IPS-15b (cell line): ENCODE measurements at regions not wholly inside any gene's neighbourhood (a gene's known extent, or its start where the extent isn't known, plus 50 kb on each side); places are given as distances from the start of the nearest gene placed in this dataset.
A peak's percentile ranks its signal among the peaks of the same experiment; 100 is the strongest.

Experiments
- H3K27me3 ChIP-seq: one replicate; pipeline ENCODE4 v1.6.1; 2013; ENCODE audit warnings: low read length; ENCODE audit not compliant: control insufficient read depth, insufficient read depth
- H3K36me3 ChIP-seq: one replicate; pipeline ENCODE4 v1.6.1; 2013; ENCODE audit warnings: low read length; ENCODE audit not compliant: control insufficient read depth, insufficient read depth
- H3K4me1 ChIP-seq: one replicate; pipeline ENCODE4 v1.6.1; 2013; ENCODE audit warnings: mild to moderate bottlenecking, low read length; ENCODE audit not compliant: control insufficient read depth, insufficient read depth
- H3K4me3 ChIP-seq: one replicate; pipeline ENCODE4 v1.5.1; 2013; ENCODE audit warnings: low read depth, low read length
- H3K9ac ChIP-seq: one replicate; pipeline ENCODE4 v1.6.1; 2013; ENCODE audit warnings: low read depth, mild to moderate bottlenecking, low read length
- H3K9me3 ChIP-seq: one replicate; pipeline ENCODE4 v1.6.1; 2013; ENCODE audit warnings: mild to moderate bottlenecking, low read length; ENCODE audit not compliant: control insufficient read depth, insufficient read depth

DNA sequence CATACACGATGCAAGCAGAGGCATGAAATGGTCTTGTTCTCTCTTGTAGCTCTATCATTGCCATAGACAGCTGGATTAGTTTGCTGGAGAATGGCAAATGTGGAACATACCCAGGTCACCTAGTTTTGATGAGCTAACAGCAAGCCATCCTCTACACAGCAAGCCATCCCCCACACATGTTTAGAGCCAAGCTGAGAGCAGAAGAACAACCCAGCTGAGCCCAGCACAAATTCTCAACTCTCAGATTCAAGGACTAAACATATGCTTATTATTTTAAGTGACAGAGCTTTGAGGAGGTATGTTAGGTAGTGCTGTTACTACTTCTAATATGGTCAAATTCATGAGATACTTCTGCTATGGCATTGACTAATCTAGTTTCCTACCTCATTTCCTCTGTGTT lies 230.3 kb downstream of the OTOR start:
- H3K36me3 ChIP-seq, result no peaks in the 10 kb centered on the region
- no peaks in the 10 kb centered on the region for H3K4me1 ChIP-seq
- peak overlapping the region; percentile 8 for H3K4me3 ChIP-seq
- no peaks in the 10 kb centered on the region for H3K27me3 ChIP-seq
- no peak overlapping the region for H3K9ac ChIP-seq
- H3K9me3 ChIP-seq, result no peaks in the 10 kb centered on the region

GRCh38 chr20:16982091-16982726 lies 234.1 kb downstream of the OTOR start:
- H3K27me3 ChIP-seq, result no peaks in the 10 kb centered on the region
- H3K9me3 ChIP-seq, result no peaks in the 10 kb centered on the region
- H3K9ac ChIP-seq, result no peak overlapping the region
- H3K36me3 ChIP-seq, result no peaks in the 10 kb centered on the region
- no peak overlapping the region for H3K4me3 ChIP-seq
- no peaks in the 10 kb centered on the region for H3K4me1 ChIP-seq

- no peak overlapping the region for H3K9ac ChIP-seq
- no peaks in the 10 kb centered on the region for H3K9me3 ChIP-seq
- no peaks in the 10 kb centered on the region for H3K36me3 ChIP-seq
- H3K4me3 ChIP-seq, result no peak overlapping the region
- no peaks in the 10 kb centered on the region for H3K27me3 ChIP-seq
- H3K4me1 ChIP-seq, result no peaks in the 10 kb centered on the region
Measured at GRCh38 chr20:16984481-16984880, 236.3 kb downstream of the OTOR start.

DNA sequence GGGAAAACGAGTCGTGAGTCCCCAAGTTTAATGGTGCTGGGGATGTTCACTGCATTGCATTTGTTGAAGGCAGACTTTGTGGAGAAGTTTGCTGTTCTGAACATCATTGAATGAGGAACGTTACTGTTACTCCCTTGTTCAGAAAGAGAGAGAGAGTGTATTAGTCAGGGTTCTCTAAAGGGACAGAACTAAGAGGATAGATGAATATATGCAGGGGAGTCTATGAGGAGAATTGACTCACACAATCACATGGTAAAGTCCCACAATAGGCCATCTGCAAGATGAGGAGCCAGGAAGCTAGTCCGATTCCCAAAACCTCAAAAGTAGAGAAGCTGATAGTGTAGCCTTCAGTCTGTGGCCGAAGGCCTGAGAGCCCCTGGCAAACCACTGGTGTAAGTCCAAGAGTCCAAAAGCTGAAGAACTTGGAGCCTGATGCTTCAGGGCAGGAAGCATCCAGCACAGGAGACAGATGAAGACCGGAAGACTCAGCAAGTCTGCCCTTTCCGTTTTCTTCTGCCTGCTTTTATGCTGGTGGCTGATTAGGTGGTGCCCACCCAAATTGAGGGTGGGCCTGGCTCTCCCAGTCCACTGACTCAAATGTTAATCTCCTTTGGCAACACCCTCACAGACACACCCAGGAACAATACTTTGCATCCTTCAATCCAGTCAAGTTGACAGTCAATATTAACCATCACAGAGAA lies 223.5 kb upstream of the PCSK2 start:
- H3K9ac ChIP-seq, result no peak overlapping the region
- no peaks in the 10 kb centered on the region for H3K9me3 ChIP-seq
- no peaks in the 10 kb centered on the region for H3K4me1 ChIP-seq
- H3K27me3 ChIP-seq, result no peaks in the 10 kb centered on the region
- no peaks in the 10 kb centered on the region for H3K36me3 ChIP-seq
- no peak overlapping the region for H3K4me3 ChIP-seq

GRCh38 chr20:17010181-17010580 lies 216.7 kb upstream of the PCSK2 start:
- Histone ChIP-seq H3K4me3 (no peak overlapping the region), H3K27me3 (no peaks in the 10 kb centered on the region), H3K4me1 (no peaks in the 10 kb centered on the region), H3K36me3 (no peaks in the 10 kb centered on the region), H3K9me3 (no peaks in the 10 kb centered on the region), H3K9ac (no peak overlapping the region)

DNA sequence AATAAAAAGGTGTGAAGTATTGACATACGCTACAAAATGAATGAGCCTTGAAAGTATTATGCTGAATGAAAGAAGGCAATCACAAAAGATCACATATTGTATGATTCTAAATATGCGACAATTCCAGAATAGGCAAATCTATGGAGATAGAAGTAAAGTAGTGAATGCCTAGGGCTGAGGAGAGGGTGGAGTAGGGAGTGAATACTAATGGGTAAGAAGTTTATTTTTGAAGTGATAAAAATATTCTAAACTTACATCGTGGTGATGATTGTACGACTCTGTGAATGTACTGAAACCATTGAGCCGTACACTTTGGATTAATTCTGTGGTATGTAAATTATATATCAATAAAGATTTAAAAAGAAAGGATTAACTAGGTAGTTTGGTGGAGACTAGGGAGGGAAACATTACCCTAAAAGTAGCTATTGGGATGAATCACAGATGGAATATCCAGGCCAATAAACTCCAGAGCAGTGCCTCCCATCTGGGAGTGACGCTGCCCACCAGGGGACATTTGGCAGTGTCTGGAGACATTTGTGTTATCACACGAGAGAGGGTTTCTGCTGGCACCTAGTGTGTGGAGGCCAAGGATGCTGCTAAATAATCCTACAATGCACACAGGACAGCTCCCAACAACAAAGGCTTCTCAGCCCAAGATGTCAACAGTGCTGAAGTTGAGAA lies 214.2 kb upstream of the PCSK2 start:
- Histone ChIP-seq H3K27me3 (no peaks in the 10 kb centered on the region), H3K4me1 (peaks cover 5% of the 10 kb centered on the region), H3K4me3 (no peak overlapping the region), H3K36me3 (no peaks in the 10 kb centered on the region), H3K9me3 (no peaks in the 10 kb centered on the region), H3K9ac (no peak overlapping the region)

- no peaks in the 10 kb centered on the region for H3K9me3 ChIP-seq
- H3K4me3 ChIP-seq, result no peak overlapping the region
- H3K27me3 ChIP-seq, result no peaks in the 10 kb centered on the region
- H3K4me1 ChIP-seq, result peaks cover 5% of the 10 kb centered on the region
- no peaks in the 10 kb centered on the region for H3K36me3 ChIP-seq
- H3K9ac ChIP-seq, result no peak overlapping the region
Measured at GRCh38 chr20:17014217-17014616, 212.6 kb upstream of the PCSK2 start.

DNA sequence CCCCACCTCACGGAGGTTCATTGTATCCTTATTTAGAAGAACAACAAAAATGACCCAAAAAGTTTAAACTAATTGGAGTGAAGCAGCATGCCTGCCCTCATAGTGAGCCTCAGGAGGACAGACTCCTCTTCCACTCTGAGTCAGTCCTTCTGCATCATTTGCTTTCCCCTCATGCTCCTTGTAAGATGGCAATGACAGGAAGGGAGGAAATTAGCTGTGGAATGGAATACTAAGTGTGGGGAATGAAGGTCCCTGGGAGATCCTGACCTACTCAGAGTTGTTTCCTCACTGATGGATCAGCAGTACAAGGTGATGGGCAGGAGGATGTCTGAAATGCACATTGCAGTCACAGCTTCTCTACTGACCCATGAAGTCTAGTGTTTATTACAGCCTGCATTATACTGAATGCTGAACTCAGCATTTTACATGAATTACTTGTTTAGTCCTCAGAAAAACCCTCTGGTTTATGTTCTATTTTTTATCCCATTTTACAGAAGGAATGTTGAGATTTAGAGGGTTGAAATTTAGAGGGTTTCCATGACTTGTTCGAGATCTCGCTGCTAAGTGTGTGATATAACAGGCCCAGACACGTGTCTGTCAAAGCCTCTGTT lies 212.0 kb upstream of the PCSK2 start:
- H3K4me1 ChIP-seq, result peaks cover 5% of the 10 kb centered on the region
- no peaks in the 10 kb centered on the region for H3K27me3 ChIP-seq
- no peak overlapping the region for H3K9ac ChIP-seq
- no peak overlapping the region for H3K4me3 ChIP-seq
- no peaks in the 10 kb centered on the region for H3K36me3 ChIP-seq
- H3K9me3 ChIP-seq, result no peaks in the 10 kb centered on the region

DNA sequence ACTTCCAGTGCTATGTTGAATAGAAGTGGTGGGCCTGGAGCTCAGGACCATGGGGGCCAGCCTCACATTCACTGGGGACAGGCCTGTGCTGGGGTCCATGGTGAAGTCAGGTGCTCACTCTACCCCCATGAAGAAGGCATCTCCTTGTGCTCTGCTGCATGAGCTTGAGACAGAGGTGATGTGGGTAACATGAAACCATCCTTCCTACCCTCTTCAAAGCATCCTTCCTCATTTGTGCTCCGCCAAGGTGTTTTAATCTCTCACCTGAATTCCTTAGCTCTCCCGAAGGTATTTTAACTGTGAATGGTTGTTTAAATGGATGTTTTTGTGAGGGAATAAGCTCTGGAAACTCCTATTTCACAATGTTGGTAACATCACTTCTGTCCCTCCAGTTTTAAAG lies 209.6 kb upstream of the PCSK2 start:
- Histone ChIP-seq H3K27me3 (no peaks in the 10 kb centered on the region), H3K9me3 (no peaks in the 10 kb centered on the region), H3K4me1 (peaks cover 5% of the 10 kb centered on the region), H3K4me3 (no peak overlapping the region), H3K36me3 (no peaks in the 10 kb centered on the region), H3K9ac (no peak overlapping the region)

DNA sequence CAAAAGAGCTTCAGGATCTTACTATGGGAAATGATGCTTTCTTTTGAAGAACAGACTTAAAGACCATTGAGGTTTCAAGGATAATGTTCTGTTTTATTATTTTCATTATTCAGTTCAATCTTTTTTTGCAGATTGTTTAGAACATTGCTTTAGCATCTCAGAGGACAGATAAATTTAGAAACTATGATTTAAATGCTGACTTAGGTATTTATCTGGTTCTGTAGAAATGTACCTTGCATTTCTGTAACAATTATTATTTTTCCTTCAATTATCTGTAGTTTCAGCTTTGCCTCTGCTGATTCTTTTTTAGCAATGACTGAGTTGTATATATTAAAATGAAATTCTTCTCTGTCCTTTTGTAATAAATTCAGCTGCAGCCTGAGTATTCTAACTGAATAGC lies 205.4 kb upstream of the PCSK2 start:
- Histone ChIP-seq H3K4me1 (peaks cover 14% of the 10 kb centered on the region), H3K36me3 (no peaks in the 10 kb centered on the region), H3K4me3 (no peak overlapping the region)

DNA sequence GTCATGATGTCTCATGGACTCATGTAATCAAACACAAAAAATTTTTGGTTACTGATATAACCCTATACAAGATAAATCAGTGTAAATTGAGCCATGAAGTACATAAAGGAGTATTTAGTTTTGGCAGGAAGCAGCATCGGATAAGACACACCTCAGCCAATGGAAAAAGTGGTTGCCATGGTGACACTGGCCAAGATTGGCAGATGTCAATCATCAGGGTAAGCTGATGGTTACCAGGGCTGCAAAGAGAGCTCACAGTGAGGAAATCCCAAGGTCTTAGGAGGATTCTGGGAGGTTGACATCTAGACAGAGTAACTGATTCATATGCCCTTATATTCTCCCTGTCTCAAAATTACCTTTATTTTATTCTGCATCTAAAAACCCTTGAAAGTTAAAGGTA lies 203.8 kb upstream of the PCSK2 start:
- H3K9me3 ChIP-seq, result no peaks in the 10 kb centered on the region
- H3K27me3 ChIP-seq, result no peaks in the 10 kb centered on the region
- H3K4me3 ChIP-seq, result no peak overlapping the region

More for the DNA sequence above, 205.4 kb upstream of the PCSK2 start:
- Histone ChIP-seq H3K9me3 (no peaks in the 10 kb centered on the region), H3K27me3 (no peaks in the 10 kb centered on the region), H3K9ac (no peak overlapping the region)

More for the DNA sequence above, 203.8 kb upstream of the PCSK2 start:
- Histone ChIP-seq H3K9ac (no peak overlapping the region), H3K36me3 (no peaks in the 10 kb centered on the region), H3K4me1 (peaks cover 9% of the 10 kb centered on the region)
